GM23338 (cell line): ENCODE measurements at regions not wholly inside any gene's neighbourhood (a gene's known extent, or its start where the extent isn't known, plus 50 kb on each side); places are given as distances from the start of the nearest gene placed in this dataset.

Experiments
- ATAC-seq: fragments of 200-7000 bp; cut with Tn5 transposase; 3 replicates; pipeline ENCODE4 v1.9.1; 2020
- DNase-seq: peaks from one replicate; pipeline ENCODE4 v3.0.0-alpha.2; 2015; ENCODE audit warnings: low spot score
- H2AFZ ChIP-seq: fragments of 200-600 bp; sonication (generic); 2 replicates; pipeline ENCODE4 v1.8.0; 2016; ENCODE audit warnings: antibody characterized with exemption, mild to moderate bottlenecking, moderate library complexity
- H3F3A ChIP-seq: fragments of 200-600 bp; sonication (generic); replicated peaks from 2 replicates; pipeline ENCODE4 v1.8.0; 2017; ENCODE audit warnings: antibody characterized with exemption, mixed run types, low read depth
- H3K27ac ChIP-seq: fragments of 200-600 bp; sonication (generic); 2 replicates; pipeline ENCODE4 v1.6.1; 2016; ENCODE audit warnings: low read depth
- H3K27me3 ChIP-seq: fragments of 200-600 bp; sonication (generic); 2 replicates; pipeline ENCODE4 v1.8.0; 2016; ENCODE audit warnings: mild to moderate bottlenecking, mixed run types, moderate library complexity; ENCODE audit not compliant: insufficient read depth
- H3K36me3 ChIP-seq: fragments of 200-600 bp; sonication (generic); 2 replicates; pipeline ENCODE4 v1.8.0; 2016; ENCODE audit warnings: mild to moderate bottlenecking; ENCODE audit not compliant: insufficient read depth
- H3K4me1 ChIP-seq: fragments of 200-600 bp; sonication (generic); 2 replicates; pipeline ENCODE4 v1.8.0; 2016; ENCODE audit warnings: mild to moderate bottlenecking, moderate library complexity; ENCODE audit not compliant: insufficient read depth
- H3K4me2 ChIP-seq: fragments of 200-600 bp; sonication (generic); 2 replicates; pipeline ENCODE4 v1.7.1; 2017; ENCODE audit warnings: mixed run types
- H3K4me3 ChIP-seq: fragments of 200-600 bp; sonication (generic); 2 replicates; pipeline ENCODE4 v1.6.1; 2016; ENCODE audit warnings: mixed run types
- H3K79me2 ChIP-seq: fragments of 200-600 bp; sonication (generic); replicated peaks from 2 replicates; pipeline ENCODE4 v1.8.0; 2017; ENCODE audit warnings: mild to moderate bottlenecking; ENCODE audit not compliant: insufficient read depth
- H3K9me2 ChIP-seq: fragments of 200-600 bp; sonication (generic); 2 replicates; pipeline ENCODE4 v1.8.0; 2017; ENCODE audit not compliant: insufficient read depth
- H4K20me1 ChIP-seq: fragments of 200-600 bp; sonication (generic); replicated peaks from 2 replicates; pipeline ENCODE4 v1.8.0; 2017; ENCODE audit warnings: mild to moderate bottlenecking; ENCODE audit not compliant: insufficient read depth
- H3K27ac Mint-ChIP-seq: 2 replicates; pipeline ENCODE4 v1.8.0; 2020; ENCODE audit warnings: inconsistent platforms, mild to moderate bottlenecking, moderate library complexity, mixed read lengths
- H3K27me3 Mint-ChIP-seq: 3 replicates; pipeline ENCODE4 v1.8.0; 2022; ENCODE audit warnings: low read depth, mild to moderate bottlenecking, moderate library complexity, mixed read lengths, inconsistent platforms; ENCODE audit not compliant: insufficient read depth, poor library complexity
- H3K36me3 Mint-ChIP-seq: 3 replicates; pipeline ENCODE4 v1.8.0; 2021; ENCODE audit warnings: low read depth, mild to moderate bottlenecking, inconsistent platforms, moderate library complexity, mixed read lengths
- H3K4me1 Mint-ChIP-seq: 3 replicates; pipeline ENCODE4 v1.8.0; 2020; ENCODE audit warnings: mild to moderate bottlenecking, inconsistent platforms, mixed read lengths
- H3K4me3 Mint-ChIP-seq: 3 replicates; pipeline ENCODE4 v1.8.0; 2021; ENCODE audit warnings: moderate library complexity, mild to moderate bottlenecking, inconsistent platforms, mixed read lengths
- H3K9me3 Mint-ChIP-seq: 3 replicates; pipeline ENCODE4 v1.8.0; 2020; ENCODE audit warnings: moderate library complexity, mild to moderate bottlenecking, inconsistent platforms, mixed read lengths
- CREB1 ChIP-seq: fragments of 250-450 bp; sonication (Bioruptor Pico); IDR thresholded peaks from 2 replicates; pipeline ENCODE4 v1.5.0; 2020; ENCODE audit warnings: low read depth, mild to moderate bottlenecking, moderate library complexity
- EZH2 ChIP-seq: fragments of 200-600 bp; sonication (generic); IDR thresholded peaks from one replicate; pipeline ENCODE4 v1.8.0; 2017; ENCODE audit warnings: antibody characterized with exemption, mild to moderate bottlenecking, low read depth; ENCODE audit not compliant: unreplicated experiment
- EZH2phosphoT487 ChIP-seq: fragments of 200-600 bp; sonication (generic); IDR thresholded peaks from one replicate; pipeline ENCODE4 v1.8.1; 2018; ENCODE audit warnings: antibody characterized with exemption; ENCODE audit not compliant: unreplicated experiment
- JUNB ChIP-seq: IDR thresholded peaks from one replicate; pipeline ENCODE4 v1.6.1; 2016; ENCODE audit warnings: antibody characterized with exemption; ENCODE audit not compliant: unreplicated experiment
- POLR2AphosphoS5 ChIP-seq: IDR thresholded peaks from 2 replicates; pipeline ENCODE4 v1.6.1; 2016; ENCODE audit warnings: antibody characterized with exemption, low read depth
- STAT1 ChIP-seq: IDR thresholded peaks from one replicate; pipeline ENCODE4 v1.6.1; 2016; ENCODE audit warnings: antibody characterized with exemption; ENCODE audit not compliant: unreplicated experiment
- ZNF114 ChIP-seq: fragments of 250-450 bp; sonication (Bioruptor Pico); IDR thresholded peaks from 2 replicates; pipeline ENCODE4 v1.5.0; 2020; ENCODE audit warnings: mild to moderate bottlenecking, moderate library complexity
- ZNF331 ChIP-seq: fragments of 250-450 bp; sonication (Bioruptor Pico); IDR thresholded peaks from 2 replicates; pipeline ENCODE4 v1.5.0; 2020; ENCODE audit warnings: low read depth, mild to moderate bottlenecking, moderate library complexity
- ZNF462 ChIP-seq: fragments of 250-450 bp; sonication (Bioruptor Pico); IDR thresholded peaks from 2 replicates; pipeline ENCODE4 v1.5.0; 2020; ENCODE audit warnings: mild to moderate bottlenecking, moderate library complexity

DNA sequence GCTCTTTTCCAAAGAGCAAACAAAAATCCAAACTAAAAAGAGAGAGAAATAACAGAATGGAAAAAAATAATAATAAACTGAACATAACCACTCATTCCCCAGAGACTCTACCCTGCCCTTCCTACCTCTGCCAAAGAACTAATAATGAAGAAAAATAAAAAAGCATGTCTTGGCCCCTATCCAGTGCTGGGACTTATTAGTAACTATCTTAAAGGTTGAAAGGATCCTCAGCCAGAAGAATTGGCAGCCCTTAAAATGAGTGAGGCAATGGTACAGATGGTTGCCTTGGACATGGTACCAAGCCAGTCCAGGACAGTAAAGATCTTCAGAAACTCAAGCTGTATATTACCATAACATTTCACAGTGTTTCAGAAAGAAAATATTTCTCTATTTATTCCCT is 279.3 kb downstream of the HACE1 start:
- Mint-ChIP-seq H3K27me3 (no peaks in the 10 kb centered on the region), H3K27ac (no peak overlapping the region), H3K36me3 (no peaks in the 10 kb centered on the region; the same call in 2 of the 3 replicates), H3K4me3 (no peak overlapping the region), H3K9me3 (no peaks in the 10 kb centered on the region; the same call in 2 of the 3 replicates), H3K4me1 (peaks cover 10% of the 10 kb centered on the region; the same call in 2 of the 3 replicates)
- Histone ChIP-seq H2AFZ (no peak overlapping the region), H3F3A (no peaks in the 10 kb centered on the region), H3K4me1 (no peaks in the 10 kb centered on the region), H3K9me2 (no peaks in the 10 kb centered on the region), H3K79me2 (no peaks in the 10 kb centered on the region), H3K27me3 (no peaks in the 10 kb centered on the region), H3K4me3 (no peak overlapping the region), H3K4me2 (no peak overlapping the region), H3K36me3 (no peaks in the 10 kb centered on the region), H4K20me1 (no peaks in the 10 kb centered on the region), H3K27ac (no peak overlapping the region)
- no peak for ATAC-seq
- TF ChIP-seq CREB1 (CRISPR knock-in tag) (no peak), ZNF331 (CRISPR knock-in tag) (no peak), ZNF114 (CRISPR knock-in tag) (no peak), EZH2phosphoT487 (no peak)
- DNase-seq = no peak

DNA sequence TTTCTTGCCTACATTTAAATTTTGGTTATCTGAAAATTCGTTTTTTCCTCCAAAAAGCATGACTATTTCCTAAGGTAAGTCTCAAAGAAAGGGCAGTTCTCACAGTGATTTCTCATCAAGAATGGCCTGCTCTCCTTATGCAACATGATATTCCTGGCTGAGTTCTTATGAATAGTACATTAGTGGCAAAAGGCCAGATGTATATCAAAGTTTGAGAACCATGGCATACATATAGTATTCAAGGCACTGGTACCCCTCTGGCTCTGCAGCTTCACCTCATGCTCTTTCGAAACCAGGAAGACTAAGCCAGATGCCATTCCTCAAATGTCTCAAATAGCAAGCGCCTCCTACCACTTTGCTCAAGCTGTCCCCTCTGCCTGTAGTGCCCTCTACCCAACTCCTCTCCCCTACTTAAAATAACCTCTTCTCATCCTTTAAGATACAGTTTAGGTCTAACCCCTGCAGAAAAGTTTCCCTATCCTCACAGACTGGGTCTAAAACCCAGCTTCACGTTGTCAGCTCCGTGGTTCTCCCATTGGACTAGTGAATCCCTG is 280.3 kb downstream of the HACE1 start:
- no peaks in the 10 kb centered on the region for H4K20me1 ChIP-seq
- no peaks in the 10 kb centered on the region for H3F3A ChIP-seq
- H3K27ac ChIP-seq = no peak overlapping the region
- TF ChIP-seq STAT1 = no peak
- TF ChIP-seq EZH2phosphoT487 = no peak
- no peak for TF ChIP-seq CREB1 (CRISPR knock-in tag)
- no peak for TF ChIP-seq JUNB
- no peak for TF ChIP-seq ZNF462 (CRISPR knock-in tag)
- no peak for TF ChIP-seq EZH2
- no peak for TF ChIP-seq POLR2AphosphoS5
- H3K36me3 Mint-ChIP-seq = no peaks in the 10 kb centered on the region; the same call in 2 of the 3 replicates
- H3K4me3 Mint-ChIP-seq = no peak overlapping the region
- no peaks in the 10 kb centered on the region for H3K27me3 ChIP-seq
- H3K4me1 ChIP-seq = peaks cover 3% of the 10 kb centered on the region; the same call in 1 of the 2 replicates
- peaks cover 15% of the 10 kb centered on the region for H3K4me1 Mint-ChIP-seq
- H3K9me3 Mint-ChIP-seq = no peaks in the 10 kb centered on the region; the same call in 2 of the 3 replicates
- H3K27ac Mint-ChIP-seq = no peak overlapping the region
- no peaks in the 10 kb centered on the region for H3K36me3 ChIP-seq
- H2AFZ ChIP-seq = no peak overlapping the region
- no peak overlapping the region for H3K4me3 ChIP-seq
- H3K27me3 Mint-ChIP-seq = no peaks in the 10 kb centered on the region
- H3K79me2 ChIP-seq = no peaks in the 10 kb centered on the region
- no peaks in the 10 kb centered on the region for H3K9me2 ChIP-seq
- peak; percentile 25 for DNase-seq
- H3K4me2 ChIP-seq = no peak overlapping the region
- no peak for ATAC-seq
